ENCODE measurements at regions not wholly inside any gene's neighbourhood (a gene's known extent, or its start where the extent isn't known, plus 50 kb on each side); places are given as distances from the start of the nearest gene placed in this dataset.

- H3F3A ChIP-seq (ENCODE audit: insufficient read depth, low read depth), result no peaks in the 10 kb centered on the region
- no peaks in the 10 kb centered on the region for H3K79me2 ChIP-seq (ENCODE audit: low read depth)
- H2AFZ ChIP-seq, result no peak overlapping the region
- H3K27ac ChIP-seq, result no peak overlapping the region
- no peaks in the 10 kb centered on the region for H3K27me3 ChIP-seq (ENCODE audit: insufficient read depth, low read depth)
- H3K4me3 ChIP-seq, result no peak overlapping the region
- BruUV-seq (replicated peaks), result no TSS peak
- POLR2A ChIA-PET (ENCODE audit: unreplicated experiment), result no interaction called here
- no peak overlapping the region for H3K4me2 ChIP-seq
- H3K9me3 ChIP-seq (ENCODE audit: insufficient read depth, low read depth), result no peaks in the 10 kb centered on the region; the same call in none of the 2 replicates
- no peaks in the 10 kb centered on the region for H3K36me3 ChIP-seq (ENCODE audit: low read depth)
- no peaks in the 10 kb centered on the region for H3K4me1 ChIP-seq (replicated peaks; ENCODE audit: insufficient read depth)
- no peaks in the 10 kb centered on the region for H3K9me2 ChIP-seq (ENCODE audit: insufficient read depth)
- DNase-seq, result no peak
- no peaks in the 10 kb centered on the region for H4K20me1 ChIP-seq (ENCODE audit: insufficient read depth)
- intact Hi-C loops (cut with micrococcal nuclease; ENCODE audit: unreplicated experiment), result no loop called here
- no peak for TF ChIP-seq EZH2 (IDR thresholded peaks at IDR 0.05; ENCODE audit: low read depth)
- CTCF ChIA-PET, result no interaction called here
Measured at GRCh38 chr3:6523043-6523442, 337.9 kb upstream of the GRM7 start.

- Histone ChIP-seq H2AFZ (no peak overlapping the region), H3K79me2 (ENCODE audit: low read depth) (no peaks in the 10 kb centered on the region), H3F3A (ENCODE audit: insufficient read depth, low read depth) (no peaks in the 10 kb centered on the region), H3K9me3 (ENCODE audit: insufficient read depth, low read depth) (no peaks in the 10 kb centered on the region; the same call in 1 of the 2 replicates), H3K27me3 (ENCODE audit: insufficient read depth, low read depth) (no peaks in the 10 kb centered on the region), H3K4me3 (no peak overlapping the region), H3K4me2 (no peak overlapping the region), H3K4me1 (replicated peaks; ENCODE audit: insufficient read depth) (no peaks in the 10 kb centered on the region), H4K20me1 (ENCODE audit: insufficient read depth) (no peaks in the 10 kb centered on the region), H3K27ac (no peak overlapping the region), H3K9me2 (ENCODE audit: insufficient read depth) (no peaks in the 10 kb centered on the region), H3K36me3 (ENCODE audit: low read depth) (no peaks in the 10 kb centered on the region)
- no TSS peak for BruUV-seq (replicated peaks)
- ChIA-PET POLR2A (ENCODE audit: unreplicated experiment) (no interaction called here), CTCF (no interaction called here)
- no peak for TF ChIP-seq EZH2 (IDR thresholded peaks at IDR 0.05; ENCODE audit: low read depth)
- no peak for TF ChIP-seq CTCF (conservative IDR thresholded peaks at IDR 0.05)
- no peak for DNase-seq
- intact Hi-C loops (cut with micrococcal nuclease; ENCODE audit: unreplicated experiment), result no loop called here
Measured at GRCh38 chr3:6524479-6524878, 336.4 kb upstream of the GRM7 start.

GRCh38 chr3:6526321-6526720 is 334.6 kb upstream of the GRM7 start:
- Histone ChIP-seq H4K20me1 (ENCODE audit: insufficient read depth) (no peaks in the 10 kb centered on the region), H3K4me3 (no peak overlapping the region), H3K36me3 (ENCODE audit: low read depth) (no peaks in the 10 kb centered on the region), H3K27ac (no peak overlapping the region), H3K4me1 (replicated peaks; ENCODE audit: insufficient read depth) (no peaks in the 10 kb centered on the region), H3F3A (ENCODE audit: insufficient read depth, low read depth) (no peaks in the 10 kb centered on the region), H3K79me2 (ENCODE audit: low read depth) (no peaks in the 10 kb centered on the region), H2AFZ (no peak overlapping the region), H3K9me2 (ENCODE audit: insufficient read depth) (no peaks in the 10 kb centered on the region), H3K4me2 (no peak overlapping the region), H3K27me3 (ENCODE audit: insufficient read depth, low read depth) (no peaks in the 10 kb centered on the region), H3K9me3 (ENCODE audit: insufficient read depth, low read depth) (no peaks in the 10 kb centered on the region; the same call in 1 of the 2 replicates)
- DNase-seq, result peak in 1 of 2 experiments; percentile 43
- ChIA-PET POLR2A (ENCODE audit: unreplicated experiment) (interaction anchor here (0.6 kb wide), 1 partner anchor 46 kb away, joined by 5 read pairs; no protein-coding TSS in a partner anchor), CTCF (no interaction called here)
- intact Hi-C loops (cut with micrococcal nuclease; ENCODE audit: unreplicated experiment), result no loop called here
- TF ChIP-seq EZH2 (IDR thresholded peaks at IDR 0.05; ENCODE audit: low read depth) (no peak), CTCF (conservative IDR thresholded peaks at IDR 0.05) (no peak)
- BruUV-seq (replicated peaks), result no TSS peak

- H3F3A ChIP-seq (ENCODE audit: insufficient read depth, low read depth), result no peaks in the 10 kb centered on the region
- CTCF ChIA-PET, result no interaction called here
- POLR2A ChIA-PET (ENCODE audit: unreplicated experiment), result interaction anchor here (0.6 kb wide), 1 partner anchor 45 kb away, joined by 5 read pairs; no protein-coding TSS in a partner anchor
- H3K9me3 ChIP-seq (ENCODE audit: insufficient read depth, low read depth), result no peaks in the 10 kb centered on the region; the same call in 1 of the 2 replicates
- TSS peak; percentile 63 for BruUV-seq (replicated peaks)
- H3K4me3 ChIP-seq, result no peak overlapping the region
- intact Hi-C loops (cut with micrococcal nuclease; ENCODE audit: unreplicated experiment), result no loop called here
- H3K9me2 ChIP-seq (ENCODE audit: insufficient read depth), result no peaks in the 10 kb centered on the region
- H3K4me1 ChIP-seq (replicated peaks; ENCODE audit: insufficient read depth), result 0 out of 2 replicates have a peak, but pooled peaks cover 1% of the 10 kb centered on the region
- no peaks in the 10 kb centered on the region for H4K20me1 ChIP-seq (ENCODE audit: insufficient read depth)
- H3K4me2 ChIP-seq, result no peak overlapping the region
- no peak overlapping the region for H2AFZ ChIP-seq
- H3K27me3 ChIP-seq (ENCODE audit: insufficient read depth, low read depth), result no peaks in the 10 kb centered on the region
- H3K27ac ChIP-seq, result no peak overlapping the region
- H3K36me3 ChIP-seq (ENCODE audit: low read depth), result no peaks in the 10 kb centered on the region
- TF ChIP-seq EZH2 (IDR thresholded peaks at IDR 0.05; ENCODE audit: low read depth) (no peak), CTCF (conservative IDR thresholded peaks at IDR 0.05) (no peak)
- no peaks in the 10 kb centered on the region for H3K79me2 ChIP-seq (ENCODE audit: low read depth)
- DNase-seq, result no peak
Measured at GRCh38 chr3:6526861-6527260, 334.1 kb upstream of the GRM7 start.
